ENCODE measurements at regions not wholly inside any gene's neighbourhood (a gene's known extent, or its start where the extent isn't known, plus 50 kb on each side); places are given as distances from the start of the nearest gene placed in this dataset.

GRCh38 chr6:19337101-19337500 lies 500.1 kb upstream of the ID4 start:
- H3K27ac ChIP-seq = no peak overlapping the region
- TF ChIP-seq ZFX (IDR thresholded peaks at IDR 0.05) (no peak), CTCF (conservative IDR thresholded peaks at IDR 0.05) (no peak)

- TF ChIP-seq CTCF (conservative IDR thresholded peaks at IDR 0.05) (no peak), ZFX (IDR thresholded peaks at IDR 0.05) (no peak)
- H3K27ac ChIP-seq = no peak overlapping the region
Observed at GRCh38 chr6:19342616-19343015, 494.6 kb upstream of the ID4 start.

- TF ChIP-seq ZFX (IDR thresholded peaks at IDR 0.05) = no peak
- no peak for TF ChIP-seq CTCF (conservative IDR thresholded peaks at IDR 0.05)
- no peak overlapping the region for H3K27ac ChIP-seq
Observed at GRCh38 chr6:19349429-19349828, 487.7 kb upstream of the ID4 start.

GRCh38 chr6:19354181-19354580 lies 483.0 kb upstream of the ID4 start:
- TF ChIP-seq CTCF (conservative IDR thresholded peaks at IDR 0.05) (no peak), ZFX (IDR thresholded peaks at IDR 0.05) (no peak)
- H3K27ac ChIP-seq = no peak overlapping the region

- H3K27ac ChIP-seq = no peak overlapping the region
- TF ChIP-seq ZFX (IDR thresholded peaks at IDR 0.05) = no peak
Observed at GRCh38 chr6:19356692-19357091, 480.5 kb upstream of the ID4 start.

- TF ChIP-seq CTCF (conservative IDR thresholded peaks at IDR 0.05) (no peak), ZFX (IDR thresholded peaks at IDR 0.05) (no peak)
- H3K27ac ChIP-seq = no peak overlapping the region
Observed at GRCh38 chr6:19362396-19362795, 474.8 kb upstream of the ID4 start.

GRCh38 chr6:19368511-19368910 lies 468.7 kb upstream of the ID4 start:
- TF ChIP-seq CTCF (conservative IDR thresholded peaks at IDR 0.05) (no peak), ZFX (IDR thresholded peaks at IDR 0.05) (no peak)
- H3K27ac ChIP-seq = no peak overlapping the region

GRCh38 chr6:19369785-19370184 lies 467.4 kb upstream of the ID4 start:
- no peak overlapping the region for H3K27ac ChIP-seq
- TF ChIP-seq ZFX (IDR thresholded peaks at IDR 0.05) (no peak), CTCF (conservative IDR thresholded peaks at IDR 0.05) (no peak)
